ENCODE measurements at regions not wholly inside any gene's neighbourhood (a gene's known extent, or its start where the extent isn't known, plus 50 kb on each side); places are given as distances from the start of the nearest gene placed in this dataset.

GRCh38 chr14:58697930-58698642 lies 60.3 kb downstream of the DACT1 start:
- TF ChIP-seq, protein P1, sequence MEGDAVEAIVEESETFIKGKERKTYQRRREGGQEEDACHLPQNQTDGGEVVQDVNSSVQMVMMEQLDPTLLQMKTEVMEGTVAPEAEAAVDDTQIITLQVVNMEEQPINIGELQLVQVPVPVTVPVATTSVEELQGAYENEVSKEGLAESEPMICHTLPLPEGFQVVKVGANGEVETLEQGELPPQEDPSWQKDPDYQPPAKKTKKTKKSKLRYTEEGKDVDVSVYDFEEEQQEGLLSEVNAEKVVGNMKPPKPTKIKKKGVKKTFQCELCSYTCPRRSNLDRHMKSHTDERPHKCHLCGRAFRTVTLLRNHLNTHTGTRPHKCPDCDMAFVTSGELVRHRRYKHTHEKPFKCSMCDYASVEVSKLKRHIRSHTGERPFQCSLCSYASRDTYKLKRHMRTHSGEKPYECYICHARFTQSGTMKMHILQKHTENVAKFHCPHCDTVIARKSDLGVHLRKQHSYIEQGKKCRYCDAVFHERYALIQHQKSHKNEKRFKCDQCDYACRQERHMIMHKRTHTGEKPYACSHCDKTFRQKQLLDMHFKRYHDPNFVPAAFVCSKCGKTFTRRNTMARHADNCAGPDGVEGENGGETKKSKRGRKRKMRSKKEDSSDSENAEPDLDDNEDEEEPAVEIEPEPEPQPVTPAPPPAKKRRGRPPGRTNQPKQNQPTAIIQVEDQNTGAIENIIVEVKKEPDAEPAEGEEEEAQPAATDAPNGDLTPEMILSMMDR (IDR thresholded peaks at IDR 0.05; ENCODE audit: low read depth, low read length): no peak
- DNase-seq (ENCODE audit: extremely low read depth, low read depth): no peak

DNA sequence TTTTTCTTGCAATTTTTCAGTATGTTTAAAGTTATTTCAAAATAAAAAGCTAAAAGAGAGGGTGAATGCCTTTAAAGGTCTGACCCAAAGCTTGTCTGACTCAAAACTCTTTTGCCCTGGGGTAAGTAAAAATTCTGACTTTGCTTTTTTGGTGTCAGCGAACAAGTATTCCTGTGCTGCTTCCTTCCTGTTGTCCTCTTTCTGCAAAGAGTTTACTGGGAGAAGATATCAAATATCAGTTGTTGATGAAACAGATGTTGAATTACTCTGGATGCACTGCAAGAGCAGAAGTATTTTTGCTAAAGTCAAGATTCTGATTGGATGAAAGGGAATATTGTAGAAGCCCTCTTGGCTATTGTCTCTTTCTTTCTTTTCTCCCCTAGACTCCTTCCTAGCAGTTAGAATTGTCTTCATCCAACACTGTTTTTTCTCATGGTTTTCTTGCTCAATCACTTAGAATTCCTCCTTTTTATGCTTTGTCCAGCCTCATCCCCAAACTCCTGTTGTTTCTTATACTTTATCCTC lies 62.0 kb downstream of the DACT1 start:
- TF ChIP-seq, protein P1 (IDR thresholded peaks at IDR 0.05; ENCODE audit: low read depth, low read length): no peak
- DNase-seq (ENCODE audit: extremely low read depth, low read depth): peak; percentile 4

DNA sequence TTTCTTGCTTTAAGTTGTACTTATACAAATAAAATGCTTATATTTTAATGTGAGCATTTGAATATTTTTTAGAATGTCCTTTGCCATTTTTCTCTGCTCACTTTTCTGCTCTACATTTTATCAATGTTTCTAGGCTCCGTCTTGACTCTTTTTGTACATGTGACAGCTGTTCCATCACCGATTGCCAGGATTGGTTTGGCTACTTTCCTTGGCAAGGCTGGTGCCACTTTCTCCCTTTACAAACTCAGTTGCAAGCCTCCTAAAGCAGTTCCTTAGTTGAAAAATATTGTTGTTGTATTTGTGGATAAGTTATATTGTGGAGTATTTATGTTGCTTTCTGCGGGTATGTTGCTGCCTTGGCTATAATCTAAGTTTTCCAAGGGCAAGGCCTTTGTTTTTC lies 63.4 kb downstream of the DACT1 start:
- TF ChIP-seq, protein P1 (IDR thresholded peaks at IDR 0.05; ENCODE audit: low read depth, low read length): no peak
- DNase-seq (ENCODE audit: extremely low read depth, low read depth): no peak

- TF ChIP-seq, protein P1 (IDR thresholded peaks at IDR 0.05; ENCODE audit: low read depth, low read length): no peak
- DNase-seq (ENCODE audit: extremely low read depth, low read depth): no peak
Observed at GRCh38 chr14:58701604-58702003, 63.8 kb downstream of the DACT1 start.

GRCh38 chr14:58702441-58703160 lies 64.8 kb downstream of the DACT1 start:
- TF ChIP-seq, protein P1 (IDR thresholded peaks at IDR 0.05; ENCODE audit: low read depth, low read length): no peak
- DNase-seq (ENCODE audit: extremely low read depth, low read depth): no peak

DNA sequence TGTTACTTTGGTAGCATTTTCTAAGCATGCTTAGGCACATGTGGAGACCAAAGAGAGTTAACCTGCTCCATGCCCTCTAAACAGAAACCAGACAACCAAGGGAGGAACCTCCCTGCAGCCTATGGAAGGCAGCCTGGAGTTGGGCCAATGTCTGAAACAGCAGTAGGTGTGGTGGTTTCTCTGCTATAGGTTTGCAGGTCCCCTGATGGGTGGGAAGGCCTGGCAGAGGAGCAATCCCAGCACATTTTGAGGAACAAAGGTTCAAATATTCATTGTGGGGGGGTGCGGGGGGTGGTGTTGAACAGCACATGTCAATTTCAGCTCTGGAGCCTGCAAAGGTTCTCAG lies 65.4 kb downstream of the DACT1 start:
- no peak for DNase-seq (ENCODE audit: extremely low read depth, low read depth)
- TF ChIP-seq, protein P1 (IDR thresholded peaks at IDR 0.05; ENCODE audit: low read depth, low read length): no peak

DNA sequence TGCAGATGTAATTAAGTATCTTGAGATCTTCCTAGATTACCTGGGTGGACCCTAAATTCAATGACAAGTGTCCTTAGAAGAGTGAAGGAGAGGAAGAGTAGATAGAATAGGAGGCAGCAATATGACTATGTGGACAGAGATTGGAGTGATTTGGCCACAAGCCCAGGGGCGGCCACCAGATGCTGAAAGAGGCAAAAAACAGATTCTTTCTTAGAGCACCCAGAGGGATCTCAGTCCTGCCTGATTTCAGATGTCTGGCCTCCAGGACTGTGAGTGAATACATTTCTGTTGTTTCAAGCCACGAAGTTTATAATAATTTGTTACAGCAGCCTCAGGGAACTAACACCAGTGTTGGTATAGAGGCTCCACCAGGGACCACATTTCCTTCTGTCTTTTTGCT lies 67.3 kb downstream of the DACT1 start:
- peak; percentile 5 for DNase-seq (ENCODE audit: extremely low read depth, low read depth)
- TF ChIP-seq, protein P1 (IDR thresholded peaks at IDR 0.05; ENCODE audit: low read depth, low read length): no peak
